Rectal smooth muscle tissue (tissue), 1 donor: ENCODE measurements at regions not wholly inside any gene's neighbourhood (a gene's known extent, or its start where the extent isn't known, plus 50 kb on each side); places are given as distances from the start of the nearest gene placed in this dataset.

Source experiments
- H3K27ac ChIP-seq: one replicate; pipeline ENCODE4 v1.7.0; 2013; ENCODE audit warnings: low read depth, low read length, inconsistent platforms
- H3K27me3 ChIP-seq: one replicate; pipeline ENCODE4 v1.7.0; 2013; ENCODE audit warnings: low read length; ENCODE audit not compliant: control insufficient read depth, insufficient read depth
- H3K36me3 ChIP-seq: one replicate; pipeline ENCODE4 v1.7.0; 2013; ENCODE audit warnings: low read length; ENCODE audit not compliant: control insufficient read depth, insufficient read depth
- H3K4me1 ChIP-seq: one replicate; pipeline ENCODE4 v1.7.0; 2013; ENCODE audit warnings: low read length; ENCODE audit not compliant: control insufficient read depth, insufficient read depth
- H3K4me3 ChIP-seq: one replicate; pipeline ENCODE4 v1.7.0; 2013; ENCODE audit warnings: low read length
- H3K9ac ChIP-seq: one replicate; pipeline ENCODE4 v1.7.0; 2013; ENCODE audit warnings: low read length

DNA sequence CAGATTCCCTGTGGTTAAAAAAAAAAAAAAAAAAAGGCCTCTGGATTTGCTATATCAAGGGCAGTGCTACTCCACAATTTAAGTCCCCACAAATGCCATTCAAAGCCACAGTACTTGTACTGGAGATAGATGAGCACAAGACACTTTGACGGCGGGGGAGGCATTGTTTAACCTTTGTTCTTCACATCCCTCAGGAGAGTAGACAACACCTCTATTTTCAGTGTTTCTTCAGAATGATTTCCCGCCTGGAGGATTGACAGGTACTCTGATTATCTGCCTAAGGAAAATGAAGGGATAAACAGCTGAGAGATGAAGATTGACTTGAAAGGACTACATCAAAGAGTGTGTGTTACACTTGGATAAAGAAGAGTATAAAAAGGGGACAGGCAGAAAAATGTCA, 58.7 kb downstream of the OTOL1 start:
- Histone ChIP-seq H3K27me3 (no peaks in the 10 kb centered on the region), H3K27ac (no peak overlapping the region), H3K4me3 (no peak overlapping the region), H3K36me3 (no peaks in the 10 kb centered on the region), H3K9ac (no peak overlapping the region), H3K4me1 (no peaks in the 10 kb centered on the region)

DNA sequence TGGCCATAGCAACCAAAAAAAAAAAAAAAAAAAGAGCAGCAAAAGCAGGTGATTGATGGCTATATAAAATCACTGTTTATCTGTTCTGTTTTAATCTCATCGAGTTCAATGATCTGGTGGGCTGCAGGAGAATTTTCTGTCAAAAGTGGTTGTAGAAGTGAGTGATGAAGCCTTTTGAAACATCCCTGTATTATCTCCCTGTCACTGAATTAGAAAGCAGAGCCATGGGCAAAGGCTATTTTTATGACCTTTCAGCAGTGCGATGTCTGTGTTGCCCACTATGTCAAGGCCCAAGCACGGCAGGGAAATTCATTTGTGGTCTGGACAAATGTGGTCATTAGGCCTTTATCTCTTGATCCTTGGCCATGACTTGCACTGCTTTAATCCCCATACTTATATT, 59.9 kb downstream of the OTOL1 start:
- Histone ChIP-seq H3K4me1 (no peaks in the 10 kb centered on the region), H3K27ac (no peak overlapping the region), H3K27me3 (no peaks in the 10 kb centered on the region), H3K9ac (no peak overlapping the region), H3K36me3 (no peaks in the 10 kb centered on the region), H3K4me3 (no peak overlapping the region)

DNA sequence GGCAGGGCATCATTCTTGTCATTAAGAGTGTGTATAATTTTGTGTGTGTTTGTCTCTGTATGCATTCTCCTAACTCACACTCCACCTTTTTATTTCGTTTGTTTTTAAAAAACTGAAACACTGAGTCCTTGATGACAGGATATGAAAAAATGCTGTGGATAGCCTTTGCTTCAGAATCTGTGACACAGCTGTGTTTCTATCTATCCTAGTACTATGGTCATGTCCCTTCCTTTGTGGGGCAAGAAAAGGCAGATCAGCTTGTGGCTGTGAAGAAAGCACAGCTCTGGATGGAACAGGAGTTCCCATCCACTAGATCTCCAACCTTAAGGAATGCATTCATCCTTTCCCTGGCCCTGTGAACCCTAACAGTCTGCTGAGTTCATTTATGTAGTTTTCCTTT, 60.3 kb downstream of the OTOL1 start:
- H3K27me3 ChIP-seq: no peaks in the 10 kb centered on the region
- no peak overlapping the region for H3K4me3 ChIP-seq
- no peak overlapping the region for H3K27ac ChIP-seq
- H3K36me3 ChIP-seq: no peaks in the 10 kb centered on the region
- no peak overlapping the region for H3K9ac ChIP-seq
- no peaks in the 10 kb centered on the region for H3K4me1 ChIP-seq

DNA sequence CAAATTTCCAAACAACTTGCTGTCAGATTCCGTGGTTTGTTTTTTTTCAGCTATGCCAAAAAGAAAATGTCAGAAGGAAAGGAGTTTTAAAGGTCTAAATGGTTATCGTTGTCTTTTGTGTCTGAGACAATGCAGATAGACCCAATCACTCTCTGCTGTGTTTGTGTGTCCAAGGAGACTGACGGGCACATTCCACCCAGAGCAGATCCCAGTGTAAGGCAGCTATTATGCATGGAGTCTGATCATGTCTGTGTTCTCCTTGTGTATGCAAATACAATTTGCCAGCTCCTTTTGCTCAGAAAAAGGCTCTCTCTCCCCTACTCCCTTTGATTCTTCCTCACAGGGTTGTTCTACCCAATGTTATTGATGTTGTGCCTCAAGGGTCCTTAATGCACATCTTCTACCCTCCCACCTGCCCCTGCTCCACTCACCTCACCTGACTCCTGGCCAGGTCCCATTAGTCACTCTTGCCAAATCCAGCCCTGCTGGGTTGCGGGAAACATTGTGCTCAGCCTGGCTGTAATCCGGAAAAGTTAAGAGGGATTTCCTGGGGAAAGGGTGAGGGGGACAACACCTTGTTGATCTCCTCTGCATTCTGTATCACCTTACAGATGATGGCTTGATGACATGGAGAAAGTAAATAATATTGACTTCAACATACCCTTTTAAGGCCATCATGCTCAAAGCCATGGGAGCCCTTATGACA, 61.0 kb downstream of the OTOL1 start:
- H3K27ac ChIP-seq: no peak overlapping the region
- no peak overlapping the region for H3K4me3 ChIP-seq
- H3K27me3 ChIP-seq: no peaks in the 10 kb centered on the region
- no peaks in the 10 kb centered on the region for H3K4me1 ChIP-seq
- H3K36me3 ChIP-seq: no peaks in the 10 kb centered on the region
- H3K9ac ChIP-seq: no peak overlapping the region

DNA sequence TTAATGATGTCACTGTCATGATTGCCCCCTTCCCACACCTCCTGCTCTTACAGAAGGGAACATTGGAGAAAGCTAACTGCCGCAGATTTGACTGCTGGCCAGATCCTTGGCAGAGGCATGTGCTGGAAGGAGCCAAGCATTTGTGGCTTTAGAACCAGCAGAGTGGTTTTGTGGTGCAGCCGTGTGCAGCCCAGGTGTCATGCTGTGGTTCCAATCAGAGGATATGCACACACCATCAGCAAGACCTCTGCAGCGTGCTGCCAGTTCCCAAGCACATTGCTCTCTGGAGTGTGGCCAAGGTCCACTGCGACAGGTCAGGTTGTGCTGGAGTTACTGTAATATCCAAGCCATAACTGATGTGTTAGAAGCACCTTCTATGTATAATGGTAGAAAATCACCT, 61.6 kb downstream of the OTOL1 start:
- no peaks in the 10 kb centered on the region for H3K27me3 ChIP-seq
- no peak overlapping the region for H3K27ac ChIP-seq
- H3K9ac ChIP-seq: no peak overlapping the region
- H3K36me3 ChIP-seq: no peaks in the 10 kb centered on the region
- no peaks in the 10 kb centered on the region for H3K4me1 ChIP-seq
- H3K4me3 ChIP-seq: no peak overlapping the region

DNA sequence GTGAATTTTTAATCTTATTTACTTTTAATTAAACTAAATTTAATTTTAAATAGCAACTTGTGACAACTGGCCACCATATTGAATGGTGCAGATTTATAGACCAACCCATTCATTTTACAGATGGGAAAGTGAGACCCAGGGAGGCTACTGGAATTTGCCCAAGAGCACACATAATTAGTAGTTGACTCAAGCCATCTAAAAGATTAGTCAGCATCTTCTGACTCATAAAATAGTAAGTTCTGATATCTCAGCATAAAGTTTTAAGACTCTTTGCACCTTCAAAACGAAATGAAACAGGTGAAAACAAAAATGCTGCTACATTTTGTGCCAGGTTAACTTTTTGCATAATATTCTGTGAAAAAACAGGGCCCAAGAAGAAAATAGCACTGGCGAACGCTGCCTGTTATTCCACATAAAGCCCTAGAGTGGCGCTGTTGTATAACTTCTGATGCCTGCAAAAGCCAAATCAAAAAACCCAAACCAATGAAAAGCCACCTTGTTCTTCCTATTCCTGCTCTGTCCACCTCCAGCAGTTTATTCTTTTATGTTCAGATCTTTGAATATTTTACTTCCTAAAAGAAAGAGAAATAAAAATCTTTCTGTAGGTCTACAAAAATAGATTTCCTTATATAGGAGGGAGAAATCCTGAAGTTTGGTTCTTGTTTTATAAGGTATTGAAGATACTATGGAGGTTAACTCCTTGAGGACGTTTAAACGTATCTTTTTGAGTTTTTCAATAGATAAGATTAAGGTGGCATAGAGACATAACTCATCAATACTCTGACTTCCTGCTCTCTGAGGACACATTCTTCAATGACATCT, 62.8 kb downstream of the OTOL1 start:
- no peak overlapping the region for H3K9ac ChIP-seq
- no peak overlapping the region for H3K27ac ChIP-seq
- H3K27me3 ChIP-seq: no peaks in the 10 kb centered on the region
- H3K4me3 ChIP-seq: no peak overlapping the region
- H3K4me1 ChIP-seq: no peaks in the 10 kb centered on the region
- H3K36me3 ChIP-seq: no peaks in the 10 kb centered on the region

DNA sequence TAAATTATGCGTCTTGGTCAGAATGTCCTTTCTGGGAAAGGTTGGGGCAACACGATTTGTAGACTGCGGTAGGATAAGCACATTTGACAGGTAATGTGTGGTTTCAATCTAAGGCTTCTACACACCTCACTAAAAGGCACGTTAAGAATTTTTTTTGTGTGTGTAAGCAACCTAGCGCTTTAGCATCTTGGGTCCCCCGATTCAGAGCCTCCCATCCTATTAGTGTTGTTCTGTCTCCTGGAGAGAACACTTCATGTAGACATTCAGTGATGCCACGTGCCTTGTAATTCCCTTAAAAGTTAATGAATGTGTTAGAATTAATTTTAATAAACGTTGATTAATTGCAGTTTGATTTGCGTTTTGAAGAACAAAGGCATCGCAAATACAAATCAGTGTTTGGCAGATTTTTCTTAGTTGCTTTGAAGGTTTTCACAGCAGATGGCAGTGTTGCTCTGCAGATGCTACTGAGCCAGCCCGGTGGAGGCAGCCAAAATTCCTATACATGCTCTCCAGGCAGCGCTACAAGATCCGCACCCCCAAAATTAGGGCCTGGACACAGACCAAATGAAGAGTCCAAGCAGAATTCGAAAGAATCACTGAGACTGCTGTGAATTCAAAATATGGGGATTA, 63.5 kb downstream of the OTOL1 start:
- no peak overlapping the region for H3K27ac ChIP-seq
- H3K4me3 ChIP-seq: no peak overlapping the region
- H3K4me1 ChIP-seq: no peaks in the 10 kb centered on the region
- H3K36me3 ChIP-seq: no peaks in the 10 kb centered on the region
- no peak overlapping the region for H3K9ac ChIP-seq
- H3K27me3 ChIP-seq: no peaks in the 10 kb centered on the region

DNA sequence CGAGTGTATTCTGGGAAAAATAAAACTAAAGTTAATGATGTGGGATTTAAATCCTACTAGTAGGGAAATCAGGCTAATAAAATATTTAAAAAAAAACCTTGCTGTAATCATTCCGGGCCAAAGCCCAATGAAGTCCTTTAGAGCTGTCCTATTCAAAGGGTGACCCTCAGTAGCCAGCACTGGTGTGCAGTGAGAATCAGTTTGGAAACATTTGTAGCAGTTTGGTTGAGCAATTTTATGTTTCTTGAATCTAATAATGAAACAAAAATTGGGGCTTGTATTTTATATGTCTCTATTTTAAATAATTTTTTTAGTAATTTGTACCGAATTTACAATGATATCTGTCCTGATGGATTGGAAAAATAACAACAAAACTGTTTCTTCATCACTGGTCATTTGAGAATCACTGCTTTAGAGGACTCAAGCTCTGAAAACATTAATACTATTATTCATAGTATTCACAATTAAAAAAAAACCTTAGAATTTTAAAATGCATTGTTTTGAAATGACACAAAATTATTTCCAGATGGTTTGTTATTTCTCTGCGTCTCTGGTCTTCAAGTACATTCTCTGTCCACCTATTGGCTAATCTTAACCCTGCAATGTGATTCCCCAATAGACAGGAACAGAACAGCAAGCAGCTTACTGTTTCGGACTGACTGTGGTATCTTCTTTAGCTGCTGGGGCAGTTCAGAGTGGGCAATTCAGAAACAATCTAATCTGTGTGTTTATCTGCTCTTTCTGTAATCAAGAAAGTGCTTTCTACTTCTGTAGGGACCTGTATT, 71.2 kb downstream of the OTOL1 start:
- Histone ChIP-seq H3K4me3 (no peak overlapping the region), H3K27ac (no peak overlapping the region), H3K9ac (no peak overlapping the region), H3K4me1 (no peaks in the 10 kb centered on the region), H3K36me3 (no peaks in the 10 kb centered on the region), H3K27me3 (no peaks in the 10 kb centered on the region)

DNA sequence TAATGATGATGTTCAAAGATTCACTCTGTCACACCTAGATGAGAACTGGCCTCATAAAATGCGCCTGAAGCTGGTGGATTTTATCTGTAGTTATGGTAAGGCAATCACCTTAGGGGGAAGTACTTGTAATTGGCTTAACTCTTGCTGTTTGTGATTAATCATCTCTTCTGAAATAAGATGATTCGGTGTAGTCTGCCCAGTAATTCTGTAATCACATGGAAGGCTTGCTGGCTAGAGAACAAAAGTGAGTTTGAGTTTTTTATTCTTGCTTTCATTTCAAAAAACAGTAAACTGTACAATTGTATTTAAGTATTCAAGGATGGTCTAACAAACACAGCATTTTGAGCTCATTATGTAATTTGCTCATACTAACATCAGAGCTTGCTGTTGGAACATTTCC, 72.1 kb downstream of the OTOL1 start:
- H3K36me3 ChIP-seq: no peaks in the 10 kb centered on the region
- H3K4me3 ChIP-seq: no peak overlapping the region
- no peak overlapping the region for H3K9ac ChIP-seq
- no peaks in the 10 kb centered on the region for H3K4me1 ChIP-seq
- H3K27me3 ChIP-seq: no peaks in the 10 kb centered on the region
- H3K27ac ChIP-seq: no peak overlapping the region

DNA sequence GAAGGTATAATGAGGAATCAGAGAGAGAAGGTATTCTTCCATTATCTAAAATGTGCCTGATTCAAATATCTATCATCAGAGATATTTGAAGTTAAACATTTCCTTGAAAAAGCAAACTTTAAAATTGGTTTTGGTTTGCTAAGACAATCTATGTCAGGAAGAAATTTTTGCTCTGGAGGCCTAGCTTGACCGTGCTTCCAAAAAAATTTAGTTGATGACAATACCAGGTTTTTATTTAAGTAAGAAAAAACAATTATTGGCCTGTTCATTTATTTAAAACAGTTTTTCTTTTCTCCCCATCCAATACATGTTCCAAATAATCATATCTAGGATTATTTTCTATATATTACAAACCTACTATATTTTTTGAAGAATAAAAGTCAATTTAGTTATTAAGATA, 75.3 kb downstream of the OTOL1 start:
- no peak overlapping the region for H3K27ac ChIP-seq
- no peaks in the 10 kb centered on the region for H3K27me3 ChIP-seq
- H3K36me3 ChIP-seq: no peaks in the 10 kb centered on the region
- H3K9ac ChIP-seq: no peak overlapping the region
- peaks cover 4% of the 10 kb centered on the region for H3K4me1 ChIP-seq
- no peak overlapping the region for H3K4me3 ChIP-seq

DNA sequence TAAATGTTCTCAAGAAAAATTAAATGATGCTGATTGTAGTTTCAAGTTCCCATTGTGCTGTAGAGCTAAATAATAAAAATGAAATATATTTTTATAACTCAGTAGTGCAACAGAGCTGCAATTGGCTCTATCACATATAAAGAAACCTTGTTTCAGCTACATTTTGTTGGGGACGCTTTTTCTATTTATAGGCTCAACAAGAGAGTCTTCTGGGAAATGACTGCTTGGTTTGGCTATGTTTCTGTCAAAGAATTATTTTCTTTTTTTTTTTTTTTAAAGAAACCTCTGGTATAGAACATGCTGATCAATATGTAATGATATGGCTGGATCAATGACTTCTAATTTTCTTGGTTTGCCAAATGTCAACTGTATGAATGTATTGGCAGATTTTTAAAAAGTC, 76.5 kb downstream of the OTOL1 start:
- Histone ChIP-seq H3K9ac (no peak overlapping the region), H3K4me1 (peaks cover 5% of the 10 kb centered on the region), H3K4me3 (no peak overlapping the region), H3K27me3 (no peaks in the 10 kb centered on the region), H3K36me3 (no peaks in the 10 kb centered on the region), H3K27ac (no peak overlapping the region)

DNA sequence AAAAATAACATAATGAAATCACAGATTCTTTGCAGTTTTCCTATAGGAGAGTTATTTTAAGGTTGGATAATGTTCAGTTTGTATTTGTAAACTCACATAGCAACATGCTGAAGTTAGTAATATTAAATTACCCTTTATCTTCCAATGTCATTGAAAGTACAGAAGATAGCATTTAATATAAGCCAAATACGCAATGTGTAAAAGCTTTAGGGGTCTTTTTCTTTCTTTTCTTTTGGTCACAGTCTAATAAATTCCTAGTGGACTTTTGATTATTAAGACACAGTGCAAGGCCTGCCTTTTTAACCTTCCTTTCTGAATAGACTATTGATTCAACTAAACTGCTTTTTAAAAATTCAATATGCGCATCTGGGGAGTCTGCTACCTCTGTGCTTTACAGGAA, 79.3 kb downstream of the OTOL1 start:
- Histone ChIP-seq H3K9ac (no peak overlapping the region), H3K27ac (no peak overlapping the region), H3K27me3 (no peaks in the 10 kb centered on the region), H3K4me3 (no peak overlapping the region), H3K36me3 (no peaks in the 10 kb centered on the region), H3K4me1 (peaks cover 5% of the 10 kb centered on the region)
